ENCODE measurements at regions not wholly inside any gene's neighbourhood (a gene's known extent, or its start where the extent isn't known, plus 50 kb on each side); places are given as distances from the start of the nearest gene placed in this dataset.

DNA sequence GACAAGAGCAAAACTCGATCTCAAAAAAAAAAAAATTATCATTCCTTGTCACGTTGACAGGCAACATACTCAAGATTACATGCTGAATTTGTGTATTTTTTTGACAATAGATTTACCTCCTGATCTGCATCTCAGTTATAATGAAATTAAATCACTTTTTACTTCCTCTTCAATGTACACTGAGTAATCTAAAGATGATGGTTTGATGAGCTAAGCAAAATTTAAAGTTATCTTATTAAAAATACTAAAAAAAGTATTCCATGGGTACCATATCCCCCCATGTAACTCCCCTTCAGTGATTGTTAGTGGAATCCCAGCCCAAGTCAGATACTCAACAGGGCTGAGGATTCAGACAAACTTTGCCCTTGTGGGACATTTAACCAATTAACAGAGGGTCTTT is 463.2 kb downstream of the OCA2 start:
- DNase-seq: no peak
- H3K36me3 ChIP-seq: no peaks in the 10 kb centered on the region
- WGBS, 3 donors: 83 to 89% (median 85%) methylated on average over 2 of the region's 2 CpGs
- no peak overlapping the region for H3K27ac ChIP-seq
- H3K9me3 ChIP-seq: no peaks in the 10 kb centered on the region
- no peak overlapping the region for H3K4me3 ChIP-seq
- H3K27me3 ChIP-seq: no peaks in the 10 kb centered on the region
- intact Hi-C loops (cut with DNase I): no loop called here
- H3K4me1 ChIP-seq (ENCODE audit: insufficient read depth): no peaks in the 10 kb centered on the region
- no peak for TF ChIP-seq POLR2A (IDR thresholded peaks at IDR 0.05)
- TF ChIP-seq, protein P1, sequence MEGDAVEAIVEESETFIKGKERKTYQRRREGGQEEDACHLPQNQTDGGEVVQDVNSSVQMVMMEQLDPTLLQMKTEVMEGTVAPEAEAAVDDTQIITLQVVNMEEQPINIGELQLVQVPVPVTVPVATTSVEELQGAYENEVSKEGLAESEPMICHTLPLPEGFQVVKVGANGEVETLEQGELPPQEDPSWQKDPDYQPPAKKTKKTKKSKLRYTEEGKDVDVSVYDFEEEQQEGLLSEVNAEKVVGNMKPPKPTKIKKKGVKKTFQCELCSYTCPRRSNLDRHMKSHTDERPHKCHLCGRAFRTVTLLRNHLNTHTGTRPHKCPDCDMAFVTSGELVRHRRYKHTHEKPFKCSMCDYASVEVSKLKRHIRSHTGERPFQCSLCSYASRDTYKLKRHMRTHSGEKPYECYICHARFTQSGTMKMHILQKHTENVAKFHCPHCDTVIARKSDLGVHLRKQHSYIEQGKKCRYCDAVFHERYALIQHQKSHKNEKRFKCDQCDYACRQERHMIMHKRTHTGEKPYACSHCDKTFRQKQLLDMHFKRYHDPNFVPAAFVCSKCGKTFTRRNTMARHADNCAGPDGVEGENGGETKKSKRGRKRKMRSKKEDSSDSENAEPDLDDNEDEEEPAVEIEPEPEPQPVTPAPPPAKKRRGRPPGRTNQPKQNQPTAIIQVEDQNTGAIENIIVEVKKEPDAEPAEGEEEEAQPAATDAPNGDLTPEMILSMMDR (IDR thresholded peaks at IDR 0.05): no peak
- no peak for TF ChIP-seq EP300 (IDR thresholded peaks at IDR 0.05)

DNA sequence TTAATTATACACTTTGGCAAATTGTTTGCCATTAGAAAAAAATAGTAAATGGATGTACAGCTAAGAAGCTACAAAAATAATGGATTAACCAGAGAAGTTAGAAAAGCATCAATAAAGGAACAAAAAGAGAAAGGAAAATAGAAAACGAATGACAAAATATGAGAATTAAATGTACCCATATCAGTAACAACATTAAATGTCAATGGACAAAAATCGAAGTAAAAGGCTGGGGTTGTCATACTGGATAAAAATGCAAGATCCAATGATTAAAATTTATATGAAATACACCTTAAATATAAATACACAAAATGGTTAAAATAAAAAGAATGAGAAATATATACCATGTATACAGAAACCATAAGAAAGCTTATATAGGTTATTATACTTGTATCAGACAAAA is 470.6 kb downstream of the OCA2 start:
- H3K27me3 ChIP-seq: no peaks in the 10 kb centered on the region
- H3K4me1 ChIP-seq (ENCODE audit: insufficient read depth): no peaks in the 10 kb centered on the region
- H3K4me3 ChIP-seq: no peak overlapping the region
- DNase-seq: no peak
- TF ChIP-seq, protein P1 (IDR thresholded peaks at IDR 0.05): no peak
- TF ChIP-seq POLR2A (IDR thresholded peaks at IDR 0.05) (no peak), EP300 (IDR thresholded peaks at IDR 0.05) (no peak)
- H3K36me3 ChIP-seq: no peaks in the 10 kb centered on the region
- H3K9me3 ChIP-seq: no peaks in the 10 kb centered on the region
- no peak overlapping the region for H3K27ac ChIP-seq
- WGBS, 3 donors: 75 to 77% (median 75%) methylated on average over 2 of the region's 2 CpGs
- intact Hi-C loops (cut with DNase I): no loop called here

DNA sequence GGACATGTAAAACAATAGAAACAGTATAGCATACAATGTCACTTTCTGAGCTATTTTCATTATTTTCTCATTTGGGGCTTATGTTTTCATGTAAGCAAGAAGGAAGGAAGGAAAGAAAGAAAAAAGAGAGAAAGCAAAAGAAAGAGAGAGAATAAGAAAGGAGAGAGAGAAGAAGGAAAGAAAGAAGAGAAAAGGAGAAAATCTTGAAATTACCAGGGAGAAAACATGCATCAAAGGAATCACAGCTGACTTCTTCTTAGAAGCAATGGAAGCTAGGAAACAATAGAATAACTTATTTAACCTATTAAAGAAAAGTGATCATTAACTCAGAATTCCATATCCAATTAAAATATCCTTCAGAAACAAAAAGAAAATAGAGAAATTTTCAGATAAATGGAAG is 471.5 kb downstream of the OCA2 start:
- H3K4me1 ChIP-seq (ENCODE audit: insufficient read depth): no peaks in the 10 kb centered on the region

DNA sequence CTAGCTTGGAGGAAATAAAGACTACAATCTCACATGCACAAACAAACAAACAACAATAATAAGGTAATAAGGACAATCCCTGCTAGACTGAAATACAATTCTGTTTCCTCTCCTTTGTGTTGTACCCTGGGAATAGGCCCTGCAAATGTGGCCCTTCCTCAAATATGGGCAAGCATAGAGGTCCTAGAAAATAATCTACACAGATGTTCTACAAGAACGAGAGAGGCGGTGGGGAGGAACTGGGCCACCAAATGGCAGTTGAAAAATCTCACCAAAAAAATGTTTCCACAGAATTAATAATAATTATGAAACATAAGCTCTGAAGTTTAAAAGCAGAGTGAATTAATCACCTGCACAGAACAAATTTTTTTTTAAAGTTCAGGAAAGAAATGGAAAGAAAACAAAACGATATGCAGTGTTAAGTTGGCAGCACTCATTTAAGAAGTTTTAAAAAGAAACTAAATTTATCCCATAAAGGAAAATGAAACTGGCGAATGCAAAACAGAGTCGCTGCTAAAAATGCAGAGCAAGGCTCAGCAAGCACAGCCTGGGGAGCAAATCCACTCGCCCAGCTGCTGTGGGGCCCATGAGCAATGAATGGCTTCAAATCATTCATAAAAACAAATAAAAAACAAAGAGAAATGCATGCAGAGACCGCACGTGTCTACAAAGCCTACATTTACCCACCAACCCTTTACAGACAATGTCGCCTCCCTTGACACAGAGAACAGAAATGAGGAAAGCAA is 475.4 kb downstream of the OCA2 start:
- intact Hi-C loops (cut with DNase I): no loop called here
- no peaks in the 10 kb centered on the region for H3K4me1 ChIP-seq (ENCODE audit: insufficient read depth)
- WGBS, 3 donors: 47 to 79% (median 75%) methylated on average over 9 of the region's 9 CpGs
- H3K27me3 ChIP-seq: no peaks in the 10 kb centered on the region
- no peaks in the 10 kb centered on the region for H3K9me3 ChIP-seq
- H3K36me3 ChIP-seq: no peaks in the 10 kb centered on the region
- H3K27ac ChIP-seq: no peak overlapping the region
- no peak overlapping the region for H3K4me3 ChIP-seq
- no peak for TF ChIP-seq POLR2A (IDR thresholded peaks at IDR 0.05)
- TF ChIP-seq, protein P1 (IDR thresholded peaks at IDR 0.05): no peak
- no peak for TF ChIP-seq EP300 (IDR thresholded peaks at IDR 0.05)
- no peak for DNase-seq

More for the DNA sequence above, 471.5 kb downstream of the OCA2 start:
- TF ChIP-seq POLR2A (IDR thresholded peaks at IDR 0.05): no peak
- TF ChIP-seq, protein P1 (IDR thresholded peaks at IDR 0.05): no peak
- no peak for TF ChIP-seq EP300 (IDR thresholded peaks at IDR 0.05)
- intact Hi-C loops (cut with DNase I): no loop called here
- Histone ChIP-seq H3K27ac (no peak overlapping the region), H3K9me3 (no peaks in the 10 kb centered on the region), H3K36me3 (no peaks in the 10 kb centered on the region), H3K27me3 (no peaks in the 10 kb centered on the region), H3K4me3 (no peak overlapping the region)
- DNase-seq: no peak

All from ovary (tissue), 7 donors.